MM.1S (cell line): ENCODE measurements at regions not wholly inside any gene's neighbourhood (a gene's known extent, or its start where the extent isn't known, plus 50 kb on each side); places are given as distances from the start of the nearest gene placed in this dataset.

Source experiments
- DNase-seq: peaks from one replicate; pipeline ENCODE4 v3.0.0-alpha.2; 2015
- H2AFZ ChIP-seq: fragments of 300-600 bp; sonication (generic); 2 replicates; pipeline ENCODE4 v1.6.0; 2016; ENCODE audit warnings: antibody characterized with exemption, low read length
- H3F3A ChIP-seq: fragments of 300-600 bp; sonication (generic); 2 replicates; pipeline ENCODE4 v1.6.1; 2016; ENCODE audit warnings: mild to moderate bottlenecking, antibody characterized with exemption, low read length, moderate library complexity, mixed read lengths; ENCODE audit not compliant: insufficient read depth
- H3K27ac ChIP-seq: fragments of 300-600 bp; sonication (generic); 2 replicates; pipeline ENCODE4 v1.5.1; 2016; ENCODE audit warnings: mild to moderate bottlenecking, low read length
- H3K27me3 ChIP-seq: fragments of 300-600 bp; sonication (generic); replicated peaks from 2 replicates; pipeline ENCODE4 v1.6.0; 2016; ENCODE audit warnings: low read length; ENCODE audit not compliant: insufficient read depth
- H3K36me3 ChIP-seq: fragments of 300-600 bp; sonication (generic); replicated peaks from 2 replicates; pipeline ENCODE4 v1.6.1; 2016; ENCODE audit warnings: mild to moderate bottlenecking, low read length, mixed read lengths; ENCODE audit not compliant: insufficient read depth
- H3K4me1 ChIP-seq: fragments of 300-600 bp; sonication (generic); 2 replicates; pipeline ENCODE4 v1.6.1; 2016; ENCODE audit warnings: low read length, mixed read lengths
- H3K4me2 ChIP-seq: fragments of 300-600 bp; sonication (generic); 2 replicates; pipeline ENCODE4 v1.6.0; 2016; ENCODE audit warnings: low read depth, low read length
- H3K4me3 ChIP-seq: fragments of 300-600 bp; sonication (generic); 2 replicates; pipeline ENCODE4 v1.5.1; 2016; ENCODE audit warnings: low read length, mixed read lengths
- H3K79me2 ChIP-seq: fragments of 300-600 bp; sonication (generic); 2 replicates; pipeline ENCODE4 v1.6.1; 2016; ENCODE audit warnings: mixed run types, low read length, mixed read lengths
- H3K9ac ChIP-seq: fragments of 300-600 bp; sonication (generic); 2 replicates; pipeline ENCODE4 v1.6.1; 2016; ENCODE audit warnings: low read length, mixed read lengths
- H3K9me2 ChIP-seq: fragments of 300-600 bp; sonication (generic); replicated peaks from 2 replicates; pipeline ENCODE4 v1.6.1; 2016; ENCODE audit warnings: mild to moderate bottlenecking, low read length, mixed read lengths; ENCODE audit not compliant: insufficient read depth
- H3K9me3 ChIP-seq: fragments of 300-600 bp; sonication (generic); replicated peaks from 2 replicates; pipeline ENCODE4 v1.6.1; 2016; ENCODE audit warnings: mild to moderate bottlenecking, low read length, mixed read lengths; ENCODE audit not compliant: insufficient read depth
- H4K20me1 ChIP-seq: fragments of 300-600 bp; sonication (generic); 2 replicates; pipeline ENCODE4 v1.6.1; 2016; ENCODE audit warnings: mild to moderate bottlenecking, low read length, moderate library complexity, mixed read lengths; ENCODE audit not compliant: insufficient read depth
- CTCF ChIP-seq: fragments of 300-600 bp; sonication (generic); IDR thresholded peaks from 2 replicates; pipeline ENCODE4 v1.5.1; 2016; ENCODE audit warnings: antibody characterized with exemption, low read length, mixed read lengths
- EZH2 ChIP-seq: fragments of 300-600 bp; sonication (generic); optimal IDR thresholded peaks from 2 replicates; pipeline ENCODE3; 2017; ENCODE audit warnings: low read depth, mild to moderate bottlenecking, antibody characterized with exemption, low read length, mixed read lengths
- EZH2phosphoT487 ChIP-seq: fragments of 300-600 bp; sonication (generic); IDR thresholded peaks from 2 replicates; pipeline ENCODE4 v1.6.1; 2018; ENCODE audit warnings: antibody characterized with exemption, low read length

DNA sequence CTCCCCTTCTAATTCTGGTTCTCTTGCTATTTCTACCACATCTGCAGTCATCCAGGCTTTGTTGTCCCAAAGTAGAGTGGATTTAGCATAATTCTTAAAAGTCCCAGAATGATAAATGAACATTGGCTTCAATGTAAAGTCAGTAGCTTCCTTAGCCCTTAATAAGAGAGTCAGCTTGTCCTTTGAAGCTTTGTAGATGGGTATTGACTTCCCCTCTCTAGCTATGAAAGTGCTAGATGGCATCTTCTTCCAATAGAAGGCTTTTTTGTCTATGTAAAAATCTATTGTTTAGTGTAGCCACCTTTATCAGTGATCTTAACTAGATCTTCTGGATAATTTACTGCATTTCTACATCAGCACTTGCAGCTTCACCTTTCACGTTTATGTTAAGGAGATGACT lies 181.4 kb upstream of the B3GALT2 start:
- Histone ChIP-seq H3K9me2 (no peaks in the 10 kb centered on the region), H3K4me3 (no peak overlapping the region), H2AFZ (no peak overlapping the region), H3K27ac (no peak overlapping the region), H3K4me2 (peak overlapping the region; percentile 36; the same call in 1 of the 2 replicates), H3K36me3 (no peaks in the 10 kb centered on the region), H3K9ac (no peak overlapping the region), H3K9me3 (no peaks in the 10 kb centered on the region), H3F3A (no peaks in the 10 kb centered on the region), H3K27me3 (no peaks in the 10 kb centered on the region), H4K20me1 (no peaks in the 10 kb centered on the region), H3K79me2 (no peaks in the 10 kb centered on the region), H3K4me1 (no peaks in the 10 kb centered on the region)
- TF ChIP-seq EZH2phosphoT487 (no peak), CTCF (no peak), EZH2 (no peak)
- DNase-seq: no peak

GRCh38 chr1:193366764-193367507 lies 180.5 kb upstream of the B3GALT2 start:
- no peak overlapping the region for H2AFZ ChIP-seq
- H3K4me3 ChIP-seq: no peak overlapping the region
- no peak overlapping the region for H3K9ac ChIP-seq
- no peaks in the 10 kb centered on the region for H3K27me3 ChIP-seq
- no peaks in the 10 kb centered on the region for H4K20me1 ChIP-seq
- no peaks in the 10 kb centered on the region for H3K36me3 ChIP-seq
- no peak for DNase-seq
- H3K9me2 ChIP-seq: no peaks in the 10 kb centered on the region
- H3K4me2 ChIP-seq: no peak overlapping the region
- H3K27ac ChIP-seq: no peak overlapping the region
- H3K79me2 ChIP-seq: no peaks in the 10 kb centered on the region
- no peaks in the 10 kb centered on the region for H3K9me3 ChIP-seq
- TF ChIP-seq EZH2: no peak
- TF ChIP-seq CTCF: no peak
- TF ChIP-seq EZH2phosphoT487: no peak
- H3K4me1 ChIP-seq: no peaks in the 10 kb centered on the region
- H3F3A ChIP-seq: no peaks in the 10 kb centered on the region

GRCh38 chr1:193365966-193366365 lies 179.6 kb upstream of the B3GALT2 start:
- Histone ChIP-seq H3K79me2 (no peaks in the 10 kb centered on the region), H3K9me3 (no peaks in the 10 kb centered on the region), H3K27me3 (no peaks in the 10 kb centered on the region), H3K4me2 (no peak overlapping the region), H3K27ac (no peak overlapping the region), H2AFZ (no peak overlapping the region), H3K9me2 (no peaks in the 10 kb centered on the region), H3F3A (no peaks in the 10 kb centered on the region), H3K36me3 (no peaks in the 10 kb centered on the region), H4K20me1 (no peaks in the 10 kb centered on the region), H3K4me3 (no peak overlapping the region), H3K4me1 (no peaks in the 10 kb centered on the region), H3K9ac (no peak overlapping the region)
- TF ChIP-seq EZH2: no peak
- no peak for DNase-seq

- Histone ChIP-seq H3K79me2 (no peaks in the 10 kb centered on the region), H3K9me2 (no peaks in the 10 kb centered on the region), H3F3A (no peaks in the 10 kb centered on the region), H3K27me3 (no peaks in the 10 kb centered on the region), H3K4me1 (no peaks in the 10 kb centered on the region), H3K9me3 (no peaks in the 10 kb centered on the region), H3K4me3 (no peak overlapping the region), H3K9ac (no peak overlapping the region), H2AFZ (no peak overlapping the region), H3K27ac (no peak overlapping the region), H4K20me1 (no peaks in the 10 kb centered on the region), H3K36me3 (no peaks in the 10 kb centered on the region), H3K4me2 (no peak overlapping the region)
- TF ChIP-seq CTCF: no peak
- no peak for TF ChIP-seq EZH2
- TF ChIP-seq EZH2phosphoT487: no peak
- DNase-seq: no peak
Measured at GRCh38 chr1:193359631-193360030, 173.2 kb upstream of the B3GALT2 start.
